Upper lobe of right lung (tissue), 1 donor: ENCODE measurements at regions not wholly inside any gene's neighbourhood (a gene's known extent, or its start where the extent isn't known, plus 50 kb on each side); places are given as distances from the start of the nearest gene placed in this dataset.

Source experiments
- ATAC-seq: fragments of 200-7000 bp; cut with Tn5 transposase; one replicate; pipeline ENCODE4 v1.9.1; 2020; ENCODE audit warnings: mild to moderate bottlenecking, moderate library complexity
- DNase-seq: peaks from one replicate; pipeline ENCODE4 v3.0.0-alpha.2; 2020
- H3K27ac ChIP-seq: fragments of 200-600 bp; one replicate; pipeline ENCODE4 v1.8.0; 2022
- H3K27me3 ChIP-seq: fragments of 200-600 bp; one replicate; pipeline ENCODE4 v1.8.0; 2022; ENCODE audit warnings: mild to moderate bottlenecking
- H3K36me3 ChIP-seq: fragments of 200-600 bp; one replicate; pipeline ENCODE4 v1.8.0; 2022
- H3K4me1 ChIP-seq: fragments of 200-600 bp; one replicate; pipeline ENCODE4 v1.8.0; 2022
- H3K4me3 ChIP-seq: fragments of 200-600 bp; one replicate; pipeline ENCODE4 v1.8.0; 2022; ENCODE audit warnings: mild to moderate bottlenecking
- H3K9me3 ChIP-seq: fragments of 200-600 bp; one replicate; pipeline ENCODE4 v1.8.0; 2022
- intact Hi-C: fragments of 100-400 bp; cut with DNase I; formaldehyde crosslinking; loops from one replicate; pipeline ENCODE4 v1.11.0; 2022
- TF ChIP-seq, protein P1 (sequence below): fragments of 200-600 bp; IDR thresholded peaks from one replicate; pipeline ENCODE4 v1.8.0; 2022; ENCODE audit warnings: antibody characterized with exemption
- donor health status: DM: no; HTN: yes; CAD: no; lungs with severe emphysema.

GRCh38 chr13:110024645-110024980 lies 238.2 kb upstream of the IRS2 start:
- no peak for DNase-seq
- no peaks in the 10 kb centered on the region for H3K4me1 ChIP-seq
- no peak for ATAC-seq
- H3K4me3 ChIP-seq = no peak overlapping the region
- H3K9me3 ChIP-seq = no peaks in the 10 kb centered on the region
- H3K27me3 ChIP-seq = no peaks in the 10 kb centered on the region
- no peak overlapping the region for H3K27ac ChIP-seq
- H3K36me3 ChIP-seq = no peaks in the 10 kb centered on the region
- TF ChIP-seq, protein P1, sequence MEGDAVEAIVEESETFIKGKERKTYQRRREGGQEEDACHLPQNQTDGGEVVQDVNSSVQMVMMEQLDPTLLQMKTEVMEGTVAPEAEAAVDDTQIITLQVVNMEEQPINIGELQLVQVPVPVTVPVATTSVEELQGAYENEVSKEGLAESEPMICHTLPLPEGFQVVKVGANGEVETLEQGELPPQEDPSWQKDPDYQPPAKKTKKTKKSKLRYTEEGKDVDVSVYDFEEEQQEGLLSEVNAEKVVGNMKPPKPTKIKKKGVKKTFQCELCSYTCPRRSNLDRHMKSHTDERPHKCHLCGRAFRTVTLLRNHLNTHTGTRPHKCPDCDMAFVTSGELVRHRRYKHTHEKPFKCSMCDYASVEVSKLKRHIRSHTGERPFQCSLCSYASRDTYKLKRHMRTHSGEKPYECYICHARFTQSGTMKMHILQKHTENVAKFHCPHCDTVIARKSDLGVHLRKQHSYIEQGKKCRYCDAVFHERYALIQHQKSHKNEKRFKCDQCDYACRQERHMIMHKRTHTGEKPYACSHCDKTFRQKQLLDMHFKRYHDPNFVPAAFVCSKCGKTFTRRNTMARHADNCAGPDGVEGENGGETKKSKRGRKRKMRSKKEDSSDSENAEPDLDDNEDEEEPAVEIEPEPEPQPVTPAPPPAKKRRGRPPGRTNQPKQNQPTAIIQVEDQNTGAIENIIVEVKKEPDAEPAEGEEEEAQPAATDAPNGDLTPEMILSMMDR = no peak
- intact Hi-C loops = no loop called here

DNA sequence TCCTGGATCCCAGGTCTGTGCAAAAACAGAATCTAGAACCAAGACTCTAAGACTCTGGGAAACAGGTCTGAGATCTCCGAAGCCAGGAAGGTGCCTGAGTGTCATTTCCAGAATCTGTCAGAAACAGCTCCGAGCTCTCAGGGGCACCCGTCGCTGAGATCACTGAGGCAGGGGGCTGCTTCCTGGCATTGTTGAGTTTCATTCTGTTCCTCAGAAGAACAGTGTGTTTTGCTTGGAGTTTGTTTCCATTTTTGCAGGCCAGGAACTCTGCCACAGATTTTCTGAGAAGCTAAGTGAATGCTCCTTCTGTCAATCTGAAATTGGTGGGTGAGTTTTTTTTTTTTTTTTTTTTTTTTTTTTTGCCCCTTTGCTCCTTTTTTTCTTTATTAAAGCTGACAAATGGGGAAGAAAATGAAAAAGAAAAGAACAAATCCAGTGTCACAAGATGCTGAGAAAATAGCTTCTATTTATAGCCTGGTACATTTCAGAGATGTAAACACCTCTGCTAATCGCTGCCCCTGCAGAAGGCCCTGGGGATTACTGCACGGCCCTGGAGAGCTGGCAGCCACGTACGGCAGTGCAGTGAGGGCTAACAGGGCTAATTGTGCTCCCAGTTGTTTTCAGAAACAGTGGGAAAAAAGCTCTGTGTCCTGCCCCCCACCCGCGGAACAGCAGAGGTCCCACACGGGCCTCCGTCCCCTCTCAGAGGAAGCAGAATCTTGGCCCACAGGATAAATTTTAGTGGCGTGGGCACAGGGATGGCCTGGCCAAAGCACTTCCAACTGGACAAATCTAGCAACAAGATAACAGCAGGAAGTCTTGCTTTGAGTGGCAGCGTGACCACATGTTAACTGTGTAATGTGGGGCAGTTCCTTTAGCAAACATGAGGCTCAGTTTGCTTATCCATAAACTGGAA lies 237.6 kb upstream of the IRS2 start:
- no peak for ATAC-seq
- no peak overlapping the region for H3K4me3 ChIP-seq
- no peak overlapping the region for H3K27ac ChIP-seq
- no peaks in the 10 kb centered on the region for H3K36me3 ChIP-seq
- no peak for DNase-seq
- TF ChIP-seq, protein P1 = no peak
- no peaks in the 10 kb centered on the region for H3K27me3 ChIP-seq
- H3K9me3 ChIP-seq = no peaks in the 10 kb centered on the region
- H3K4me1 ChIP-seq = no peaks in the 10 kb centered on the region
- intact Hi-C loops = no loop called here

DNA sequence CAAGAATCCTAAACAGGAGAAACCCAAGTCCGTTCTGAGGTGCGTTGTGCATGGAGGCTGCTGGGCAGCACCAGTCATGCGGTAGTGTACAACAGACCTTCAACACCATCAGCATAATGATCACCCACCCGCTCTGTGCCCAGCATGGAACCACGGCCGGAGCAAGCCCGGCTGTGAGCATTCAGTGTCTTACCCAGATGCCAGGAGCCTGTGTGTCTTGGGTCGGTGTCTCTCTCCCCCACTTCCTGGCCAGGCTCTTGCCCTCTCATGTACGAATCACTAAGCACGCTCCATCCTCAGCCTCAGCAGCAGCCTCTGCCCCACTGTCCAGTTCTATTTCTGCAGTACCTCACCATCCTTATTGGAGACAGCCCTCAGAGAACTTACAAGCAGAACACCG lies 231.6 kb upstream of the IRS2 start:
- ATAC-seq (peak; percentile 24), DNase-seq (no peak)
- TF ChIP-seq, protein P1 = no peak
- H3K27ac ChIP-seq = no peak overlapping the region
- no peaks in the 10 kb centered on the region for H3K9me3 ChIP-seq
- no peak overlapping the region for H3K4me3 ChIP-seq
- H3K36me3 ChIP-seq = no peaks in the 10 kb centered on the region
- intact Hi-C loops = no loop called here
- H3K4me1 ChIP-seq = no peaks in the 10 kb centered on the region
- H3K27me3 ChIP-seq = no peaks in the 10 kb centered on the region

DNA sequence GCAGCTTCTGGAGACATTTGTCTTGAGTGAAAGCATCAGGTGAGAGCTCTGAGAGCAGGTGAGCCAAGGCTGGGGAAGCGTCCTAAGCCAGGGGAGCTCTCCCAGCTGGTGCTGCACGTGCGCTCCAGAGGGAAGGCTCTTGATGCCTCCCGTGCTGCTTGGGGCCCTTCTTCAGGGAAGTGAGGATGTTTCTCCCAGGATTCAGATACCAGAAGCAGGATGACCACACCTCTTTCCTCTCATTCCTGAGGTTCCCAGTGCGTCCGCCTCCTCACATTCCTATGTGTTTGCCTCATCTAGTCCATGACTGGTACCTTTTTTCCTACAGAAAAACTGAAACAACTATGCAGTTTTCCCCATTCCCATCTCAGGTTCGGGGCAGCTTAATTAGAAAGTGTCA lies 231.0 kb upstream of the IRS2 start:
- DNase-seq (no peak), ATAC-seq (peak; percentile 68)
- H3K4me3 ChIP-seq = no peak overlapping the region
- H3K27me3 ChIP-seq = no peaks in the 10 kb centered on the region
- intact Hi-C loops = no loop called here
- H3K27ac ChIP-seq = no peak overlapping the region
- no peaks in the 10 kb centered on the region for H3K9me3 ChIP-seq
- TF ChIP-seq, protein P1 = no peak
- H3K4me1 ChIP-seq = no peaks in the 10 kb centered on the region
- H3K36me3 ChIP-seq = no peaks in the 10 kb centered on the region

GRCh38 chr13:110015253-110015652 lies 228.9 kb upstream of the IRS2 start:
- DNase-seq = no peak

More at GRCh38 chr13:110015253-110015652, 228.9 kb upstream of the IRS2 start:
- TF ChIP-seq, protein P1 = no peak
- no peaks in the 10 kb centered on the region for H3K27me3 ChIP-seq
- no peak overlapping the region for H3K4me3 ChIP-seq
- intact Hi-C loops = no loop called here
- ATAC-seq = no peak
- no peak overlapping the region for H3K27ac ChIP-seq
- no peaks in the 10 kb centered on the region for H3K4me1 ChIP-seq
- no peaks in the 10 kb centered on the region for H3K9me3 ChIP-seq
- H3K36me3 ChIP-seq = no peaks in the 10 kb centered on the region
